GM21723 (cell line): ENCODE measurements at regions not wholly inside any gene's neighbourhood (a gene's known extent, or its start where the extent isn't known, plus 50 kb on each side); places are given as distances from the start of the nearest gene placed in this dataset.
A peak's percentile ranks its signal among the peaks of the same experiment; 100 is the strongest.

Source experiments
- ATAC-seq: cut with Tn5 transposase; IDR thresholded peaks from one replicate; pipeline ENCODE4 v1.9.1; 2021; ENCODE audit warnings: mild to moderate bottlenecking, moderate library complexity; ENCODE audit not compliant: unreplicated experiment

DNA sequence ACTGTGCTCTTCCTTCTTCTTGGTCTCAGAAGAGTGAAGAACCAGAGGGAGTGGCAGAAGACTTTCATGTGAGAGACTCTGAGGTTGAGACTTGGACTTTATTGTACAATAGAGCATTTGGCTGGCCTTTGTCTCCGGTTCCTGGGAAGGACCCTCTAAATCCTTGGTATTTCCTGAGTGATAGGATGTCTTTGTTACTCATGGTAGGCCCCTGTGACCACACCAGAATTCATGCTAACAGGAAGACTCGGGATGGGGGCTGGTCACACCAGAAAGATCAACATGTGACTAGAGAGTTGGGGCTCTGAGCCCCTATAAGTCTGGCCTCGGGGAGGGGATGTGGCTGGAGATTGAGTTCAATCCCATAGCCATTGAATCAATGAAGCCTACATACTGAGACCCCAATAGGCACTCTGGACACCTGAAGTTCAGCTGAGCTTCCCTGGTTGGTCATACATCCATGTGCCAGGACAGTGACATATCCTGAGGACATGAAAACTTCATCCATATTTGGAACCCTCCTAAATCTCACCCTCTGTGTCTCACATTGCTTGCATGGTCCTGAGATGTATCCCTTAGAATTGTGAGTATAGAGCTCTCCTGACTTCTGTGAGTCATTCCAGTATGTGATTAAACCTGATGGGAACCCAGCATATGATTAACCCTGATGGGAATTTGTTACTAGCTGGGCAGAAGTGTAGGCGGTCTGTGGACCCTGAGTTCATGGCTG is 201.7 kb downstream of the GADD45G start:
- no peak for ATAC-seq

- no peak for ATAC-seq
Observed at GRCh38 chr9:89807101-89807395, 202.2 kb downstream of the GADD45G start.

- no peak for ATAC-seq
Observed at GRCh38 chr9:89807682-89808075, 202.9 kb downstream of the GADD45G start.

DNA sequence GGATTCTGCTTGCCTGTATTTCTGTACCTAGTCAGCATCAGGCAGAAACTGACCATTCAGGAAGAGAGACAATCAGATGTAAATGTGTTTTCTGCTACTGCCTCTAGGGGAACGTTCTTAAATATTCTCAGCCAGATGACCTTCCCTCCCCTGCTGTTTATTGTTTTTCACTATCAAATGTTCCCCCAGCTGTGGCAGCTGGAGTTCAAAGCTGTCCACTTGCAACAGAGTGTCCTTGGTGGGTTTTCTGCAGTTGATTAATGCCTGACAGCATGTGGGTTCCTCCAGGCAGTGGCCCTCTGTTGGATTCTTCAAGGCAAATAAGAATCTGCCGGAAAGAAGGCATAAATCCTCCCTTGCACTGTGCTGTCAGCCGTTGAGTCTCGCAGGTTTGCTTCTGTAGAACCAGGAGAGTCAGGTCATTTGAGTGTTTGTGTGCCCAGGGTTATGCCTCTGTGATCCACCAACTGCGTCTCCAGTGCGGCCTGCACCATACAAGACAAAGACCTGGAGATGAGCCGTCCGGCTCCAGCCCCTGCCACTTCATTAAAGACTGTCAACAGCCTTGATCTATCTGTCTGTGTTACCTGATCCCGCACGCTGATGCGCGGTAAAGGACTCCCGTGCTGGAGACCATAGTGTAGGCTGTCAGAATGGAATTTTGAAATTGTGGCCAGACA is 203.4 kb downstream of the GADD45G start:
- ATAC-seq: no peak

DNA sequence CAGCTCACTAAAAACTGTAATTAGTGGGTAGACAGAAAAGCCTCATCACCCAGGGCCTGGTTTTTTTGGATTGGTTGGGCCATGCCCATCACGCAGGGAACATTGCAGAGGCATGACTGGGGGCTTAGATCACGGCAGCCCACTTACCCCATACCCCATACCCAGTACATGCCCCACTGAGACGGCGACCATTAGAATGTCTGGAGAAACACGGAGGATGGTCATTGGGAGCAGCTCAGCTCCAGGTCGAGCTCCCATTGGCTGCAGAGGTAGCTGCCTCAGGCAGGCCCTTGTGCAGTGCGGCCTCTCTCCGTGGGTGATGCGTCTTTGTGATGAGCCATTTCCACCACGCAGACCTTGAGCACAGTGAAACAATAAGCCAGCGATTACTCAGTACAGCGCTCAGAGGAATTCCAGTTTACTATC is 204.0 kb downstream of the GADD45G start:
- ATAC-seq: no peak

- ATAC-seq: no peak
Observed at GRCh38 chr9:89810431-89810830, 205.6 kb downstream of the GADD45G start.

DNA sequence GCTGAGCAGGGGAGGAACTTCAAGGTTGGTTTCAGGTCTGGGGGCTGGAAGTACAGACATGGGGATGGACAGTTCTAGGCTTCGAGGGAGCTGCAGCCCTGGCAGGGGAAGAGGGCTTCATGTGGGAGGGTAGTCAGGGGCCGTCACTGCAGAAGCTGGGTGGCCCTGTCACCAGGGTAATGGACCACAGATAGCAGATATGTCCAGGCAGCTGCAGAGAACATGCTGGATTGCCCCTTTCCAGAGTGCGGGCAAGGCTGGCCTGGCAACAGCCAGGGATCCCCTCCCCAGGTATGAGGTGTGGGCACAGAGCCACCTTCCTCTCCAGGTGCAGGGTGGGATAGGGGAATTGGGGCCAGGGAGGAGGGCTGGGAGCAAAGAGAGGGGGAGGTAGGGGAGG is 206.5 kb downstream of the GADD45G start:
- no peak for ATAC-seq

DNA sequence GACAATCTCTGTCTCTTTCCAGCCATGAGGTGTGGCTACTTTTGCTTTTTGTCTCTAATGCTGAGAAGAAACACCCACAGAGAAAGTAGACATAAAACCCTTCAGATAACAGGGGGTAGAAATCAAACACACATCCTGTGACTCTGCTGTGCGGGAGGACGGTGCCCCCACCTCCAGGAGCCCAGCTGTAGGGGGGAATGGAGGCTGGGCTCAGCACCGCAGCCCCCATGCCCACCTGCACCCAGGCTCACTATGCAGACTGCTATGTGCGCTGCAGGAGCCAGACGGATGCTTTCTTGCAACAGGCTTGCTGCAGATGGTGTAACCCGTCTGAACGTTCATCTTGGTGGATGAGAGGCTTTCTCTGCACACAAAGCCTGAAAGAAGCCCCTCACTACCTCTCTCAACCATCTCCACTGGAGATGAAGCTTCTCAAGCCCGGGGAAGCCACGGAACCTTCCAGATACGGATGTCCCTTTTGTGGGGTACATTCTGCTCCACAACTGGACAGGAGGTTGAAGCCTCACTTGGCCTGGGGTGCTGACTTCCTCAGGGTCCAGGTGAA is 207.2 kb downstream of the GADD45G start:
- ATAC-seq: no peak

DNA sequence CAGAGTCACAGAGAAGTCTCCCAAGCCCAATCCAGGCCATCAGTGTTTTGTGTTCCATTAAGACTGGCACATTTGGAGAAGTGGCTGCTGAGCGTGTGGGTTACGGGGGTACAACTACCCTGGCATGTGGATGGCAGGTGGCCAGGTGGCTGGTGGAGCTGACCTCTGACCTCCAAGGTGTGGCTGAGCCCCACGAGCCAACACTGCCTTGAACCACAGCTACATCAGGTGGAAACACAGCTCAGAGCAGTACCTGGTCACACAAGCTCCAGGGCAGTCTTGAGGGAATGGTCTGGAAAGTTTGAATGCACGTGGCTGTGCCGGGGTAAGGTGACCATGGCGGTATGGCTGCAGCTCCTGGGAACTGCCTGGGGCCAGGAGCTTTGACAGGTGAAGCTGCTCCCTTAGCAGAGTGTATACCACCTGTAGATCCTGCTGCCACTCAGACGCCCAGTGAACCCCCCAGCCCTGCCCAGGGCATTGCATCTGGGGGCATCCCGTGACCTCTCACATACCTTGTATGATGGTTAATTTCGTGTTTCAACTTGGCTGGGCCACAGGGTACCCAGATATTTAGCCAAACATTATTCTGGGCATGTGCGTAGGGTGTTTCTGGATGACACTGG is 207.9 kb downstream of the GADD45G start:
- no peak for ATAC-seq

GRCh38 chr9:89813482-89813881 is 208.7 kb downstream of the GADD45G start:
- no peak for ATAC-seq

GRCh38 chr9:89814340-89815040 is 209.7 kb downstream of the GADD45G start:
- ATAC-seq: no peak

DNA sequence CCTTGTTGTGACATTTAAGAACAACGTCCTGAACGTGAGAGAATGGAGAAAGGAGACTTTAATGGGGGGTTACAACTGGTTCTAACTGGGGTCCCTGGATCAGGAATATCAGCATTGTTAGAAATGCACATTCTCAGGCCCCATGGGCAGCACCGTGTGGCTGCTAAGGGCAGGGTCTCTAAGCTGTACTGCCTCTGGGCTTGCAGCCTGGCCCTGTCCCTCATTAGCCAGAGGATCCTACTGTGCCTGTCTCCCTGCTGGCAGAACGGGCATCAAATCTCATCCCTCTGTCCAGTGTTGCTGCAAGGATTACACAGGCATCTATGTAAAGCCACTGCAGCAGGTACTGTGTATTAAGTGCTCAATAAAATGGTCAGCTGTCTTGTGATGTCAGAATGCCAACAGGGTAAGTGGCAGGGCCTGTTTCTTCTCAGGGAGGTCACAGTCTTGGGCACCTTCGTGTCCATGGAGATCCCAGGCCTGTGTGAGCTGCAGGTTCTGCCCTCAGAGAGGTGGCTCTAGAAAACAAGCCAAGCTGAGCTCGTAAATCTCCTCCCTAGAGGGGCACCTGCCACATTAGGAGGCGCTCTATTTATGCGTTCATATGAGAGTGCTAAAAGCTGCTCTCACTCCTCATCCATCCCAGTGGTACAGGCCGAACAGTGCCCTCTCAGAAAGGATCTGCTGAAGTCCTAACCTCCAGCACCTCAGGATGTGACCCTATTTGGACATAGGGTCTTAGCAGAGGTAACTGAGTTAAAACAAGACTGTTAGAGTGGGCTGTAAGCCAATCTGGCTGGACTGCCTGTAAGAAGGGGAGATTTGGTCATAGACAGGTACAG is 210.5 kb downstream of the GADD45G start:
- ATAC-seq: peak; percentile 43

DNA sequence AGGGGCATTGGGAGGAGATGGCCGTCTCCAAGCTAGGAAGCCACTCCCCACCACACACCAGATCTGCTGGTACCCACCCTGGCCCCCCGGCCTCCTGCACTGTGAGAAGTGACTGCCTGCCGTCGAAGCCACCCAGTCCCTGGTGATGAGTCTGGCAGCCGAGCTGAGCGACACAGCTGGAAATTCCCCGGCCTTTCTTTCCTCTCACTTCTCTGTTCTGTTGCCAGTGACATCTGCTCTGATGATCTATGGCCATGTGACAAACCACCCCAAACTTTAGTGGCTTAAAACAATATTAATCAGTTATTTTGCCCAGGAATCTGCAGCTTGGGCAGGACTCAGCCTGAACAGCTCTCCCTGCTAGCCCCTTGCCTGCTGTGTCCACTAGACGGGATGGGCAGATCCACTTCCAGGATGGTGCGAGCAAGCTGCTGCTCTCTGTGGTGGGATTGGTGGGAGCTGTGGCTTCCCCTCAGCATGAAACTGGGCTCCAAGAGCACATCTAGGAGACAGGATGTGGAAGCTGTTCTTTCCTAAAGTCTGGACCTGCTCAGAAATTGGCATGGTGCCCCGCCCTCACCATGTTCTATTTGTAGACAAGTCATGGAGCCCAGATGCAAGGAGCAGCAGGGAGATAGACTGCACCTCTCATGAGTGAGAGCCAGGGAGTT is 211.2 kb downstream of the GADD45G start:
- peak; percentile 90 for ATAC-seq

DNA sequence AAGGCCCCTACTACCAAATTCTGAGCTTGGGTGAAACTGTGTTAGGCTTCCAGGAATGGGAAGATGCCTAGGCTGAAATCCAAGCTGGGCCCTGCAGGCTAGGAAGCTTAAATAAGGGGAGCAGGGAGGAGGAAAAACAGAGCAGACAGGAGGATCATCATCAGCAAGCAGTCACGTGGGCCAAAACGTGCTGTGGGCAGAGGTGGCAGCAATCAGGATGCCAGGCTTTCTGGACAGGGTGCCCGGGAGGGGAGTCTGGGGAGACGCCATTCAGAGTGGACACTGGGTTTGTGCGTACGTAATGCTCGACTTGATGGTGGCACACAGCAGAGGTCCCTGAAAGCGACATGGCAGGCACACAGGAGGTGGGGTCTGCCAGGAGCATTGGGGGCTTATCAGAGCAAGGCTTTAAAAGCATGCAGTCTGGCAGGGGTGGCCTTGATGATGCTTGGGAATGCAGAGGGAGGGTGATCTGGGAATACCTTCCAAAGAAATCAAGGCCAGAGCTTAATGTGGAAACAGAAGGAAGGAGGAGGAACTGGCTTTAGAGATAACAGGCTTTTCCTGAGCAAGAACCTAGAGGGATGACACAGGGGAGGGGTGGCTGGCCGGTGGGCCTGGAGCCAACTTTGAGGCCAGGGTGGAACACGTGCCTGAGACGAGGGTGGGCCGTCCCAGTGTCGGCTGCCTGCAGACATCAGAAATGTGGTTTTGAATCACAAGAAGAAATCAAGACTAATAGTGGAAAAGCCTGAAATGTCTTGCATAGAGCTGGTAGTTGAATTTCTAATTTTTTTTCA is 212.5 kb downstream of the GADD45G start:
- ATAC-seq: no peak

DNA sequence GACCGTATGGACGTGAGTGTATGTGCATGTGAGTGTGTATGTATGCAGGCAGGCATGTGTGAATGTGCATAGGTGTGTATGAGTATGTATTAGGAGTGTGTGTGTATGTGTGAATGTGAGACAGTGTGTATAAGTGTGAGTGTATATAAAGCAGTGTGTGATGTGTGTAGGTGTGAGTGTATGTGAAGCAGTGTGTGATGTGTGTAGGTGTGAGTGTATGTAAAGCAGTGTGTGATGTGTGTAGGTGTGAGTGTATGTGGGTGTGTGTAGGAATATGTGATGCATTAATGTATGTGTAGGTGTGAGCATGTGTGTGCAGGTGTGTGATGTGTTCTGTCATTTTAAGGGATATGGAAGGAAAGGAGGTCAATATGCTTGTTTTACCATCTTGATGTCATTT is 215.5 kb downstream of the GADD45G start:
- no peak for ATAC-seq

DNA sequence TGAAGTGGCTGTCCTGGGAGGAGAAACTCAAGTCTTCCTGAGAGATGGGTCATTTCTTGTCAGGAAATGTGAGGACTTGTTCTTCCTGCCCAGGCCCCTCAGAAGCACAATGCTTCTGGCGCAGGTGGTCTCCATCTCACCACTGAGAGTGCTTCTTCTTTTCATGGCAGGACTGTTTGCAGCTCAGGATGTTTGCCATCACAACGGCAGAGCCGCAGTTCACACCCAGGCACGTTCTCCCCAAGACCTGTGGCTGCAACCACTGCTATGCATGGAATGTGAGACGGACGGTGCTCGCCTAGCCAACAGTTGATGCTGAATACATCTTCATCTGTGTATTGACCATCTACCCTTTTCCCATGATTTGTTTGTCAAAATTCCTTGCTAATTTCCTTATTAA is 216.3 kb downstream of the GADD45G start:
- no peak for ATAC-seq

- ATAC-seq: no peak
Observed at GRCh38 chr9:89822996-89823395, 218.2 kb downstream of the GADD45G start.

DNA sequence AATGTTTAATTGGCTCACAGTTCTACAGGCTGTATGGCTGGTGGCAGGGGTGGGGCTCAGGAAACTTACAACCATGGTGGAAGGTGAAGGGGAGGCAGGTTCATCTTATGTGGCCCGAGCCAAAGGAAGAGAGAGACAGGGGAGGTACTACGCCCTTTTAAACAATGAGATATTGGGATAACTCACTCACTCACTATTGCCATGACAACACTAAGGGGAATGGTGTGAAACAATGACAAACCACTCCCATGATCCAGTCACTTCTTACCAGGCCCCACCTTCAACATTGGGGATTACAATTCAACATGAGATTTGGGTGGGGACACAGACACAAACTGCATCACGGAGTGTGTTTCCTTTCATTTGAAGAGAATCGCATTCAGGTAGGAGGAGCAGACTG is 220.9 kb downstream of the GADD45G start:
- ATAC-seq: no peak

- ATAC-seq: no peak
Observed at GRCh38 chr9:89826186-89826585, 221.4 kb downstream of the GADD45G start.
